ENCODE measurements at regions not wholly inside any gene's neighbourhood (a gene's known extent, or its start where the extent isn't known, plus 50 kb on each side); places are given as distances from the start of the nearest gene placed in this dataset.

GRCh38 chr1:168481586-168481985 lies 62.2 kb downstream of the XCL2 start:
- intact Hi-C loops (cut with micrococcal nuclease; ENCODE audit: unreplicated experiment): no loop called here
- BruUV-seq (replicated peaks): no TSS peak
- no peaks in the 10 kb centered on the region for H3K27me3 ChIP-seq (replicated peaks; ENCODE audit: insufficient read depth, low read depth, low read length, poor library complexity)
- no peaks in the 10 kb centered on the region for H3K36me3 ChIP-seq (ENCODE audit: insufficient read depth, low read length, poor library complexity, severe bottlenecking)
- H3K4me3 ChIP-seq (ENCODE audit: low read depth, low read length, poor library complexity, severe bottlenecking): no peak overlapping the region
- DNase-seq (ENCODE audit: low spot score): no peak
- no peak overlapping the region for H3K27ac ChIP-seq (ENCODE audit: low read depth, low read length, poor library complexity, severe bottlenecking)
- H3K4me1 ChIP-seq (ENCODE audit: insufficient read depth, low read length, poor library complexity, severe bottlenecking): peaks cover 7% of the 10 kb centered on the region
- H3K9me3 ChIP-seq (ENCODE audit: low read depth, low read length, poor library complexity, severe bottlenecking): no peaks in the 10 kb centered on the region
- ChIA-PET POLR2A (ENCODE audit: low non-redundant PET) (no interaction called here), CTCF (no interaction called here)
- TF ChIP-seq CTCF (conservative IDR thresholded peaks at IDR 0.05; ENCODE audit: low read depth, low read length): no peak
- no peak for TF ChIP-seq EZH2 (IDR thresholded peaks at IDR 0.05; ENCODE audit: borderline replicate concordance, low read depth, low read length, poor library complexity, severe bottlenecking)

- POLR2A ChIA-PET (ENCODE audit: low non-redundant PET): no interaction called here
- Histone ChIP-seq H3K4me3 (ENCODE audit: low read depth, low read length, poor library complexity, severe bottlenecking) (no peak overlapping the region), H3K27me3 (replicated peaks; ENCODE audit: insufficient read depth, low read depth, low read length, poor library complexity) (no peaks in the 10 kb centered on the region), H3K36me3 (ENCODE audit: insufficient read depth, low read length, poor library complexity, severe bottlenecking) (no peaks in the 10 kb centered on the region), H3K27ac (ENCODE audit: low read depth, low read length, poor library complexity, severe bottlenecking) (no peak overlapping the region), H3K4me1 (ENCODE audit: insufficient read depth, low read length, poor library complexity, severe bottlenecking) (peaks cover 7% of the 10 kb centered on the region), H3K9me3 (ENCODE audit: low read depth, low read length, poor library complexity, severe bottlenecking) (no peaks in the 10 kb centered on the region)
- no peak for DNase-seq (ENCODE audit: low spot score)
- intact Hi-C loops (cut with micrococcal nuclease; ENCODE audit: unreplicated experiment): no loop called here
- BruUV-seq (replicated peaks): no TSS peak
- CTCF ChIA-PET: no interaction called here
- TF ChIP-seq EZH2 (IDR thresholded peaks at IDR 0.05; ENCODE audit: borderline replicate concordance, low read depth, low read length, poor library complexity, severe bottlenecking): no peak
- no peak for TF ChIP-seq CTCF (conservative IDR thresholded peaks at IDR 0.05; ENCODE audit: low read depth, low read length)
Measured at GRCh38 chr1:168480997-168481396, 62.8 kb downstream of the XCL2 start.

GRCh38 chr1:168477792-168478191 lies 66.0 kb downstream of the XCL2 start:
- POLR2A ChIA-PET (ENCODE audit: low non-redundant PET): no interaction called here
- Histone ChIP-seq H3K4me3 (ENCODE audit: low read depth, low read length, poor library complexity, severe bottlenecking) (no peak overlapping the region), H3K36me3 (ENCODE audit: insufficient read depth, low read length, poor library complexity, severe bottlenecking) (no peaks in the 10 kb centered on the region), H3K27me3 (replicated peaks; ENCODE audit: insufficient read depth, low read depth, low read length, poor library complexity) (no peaks in the 10 kb centered on the region), H3K27ac (ENCODE audit: low read depth, low read length, poor library complexity, severe bottlenecking) (no peak overlapping the region), H3K4me1 (ENCODE audit: insufficient read depth, low read length, poor library complexity, severe bottlenecking) (peaks cover 7% of the 10 kb centered on the region), H3K9me3 (ENCODE audit: low read depth, low read length, poor library complexity, severe bottlenecking) (no peaks in the 10 kb centered on the region)
- no peak for DNase-seq (ENCODE audit: low spot score)
- CTCF ChIA-PET: interaction anchor here (0.6 kb wide), 1 partner anchor 11 kb away, joined by 3 read pairs; no protein-coding TSS in a partner anchor
- TF ChIP-seq EZH2 (IDR thresholded peaks at IDR 0.05; ENCODE audit: borderline replicate concordance, low read depth, low read length, poor library complexity, severe bottlenecking): no peak
- no peak for TF ChIP-seq CTCF (conservative IDR thresholded peaks at IDR 0.05; ENCODE audit: low read depth, low read length)
- BruUV-seq (replicated peaks): no TSS peak
- intact Hi-C loops (cut with micrococcal nuclease; ENCODE audit: unreplicated experiment): no loop called here

Measured in A673 (cell line).